B cell (primary cell): ENCODE measurements at regions not wholly inside any gene's neighbourhood (a gene's known extent, or its start where the extent isn't known, plus 50 kb on each side); places are given as distances from the start of the nearest gene placed in this dataset.

Experiments
- ATAC-seq: fragments of 200-7000 bp; cut with Tn5 transposase; one replicate; pipeline ENCODE4 v1.10.0; 2021; ENCODE audit warnings: low read depth, mild to moderate bottlenecking, moderate number of reproducible peaks, moderate library complexity
- CTCF ChIA-PET: fragments of 350-600 bp; sonication (Branson Sonifier 250); formaldehyde crosslinking; loops from one replicate; lab custom pipeline; 2021; ENCODE audit warnings: antibody characterized with exemption, inconsistent platforms; lab: Charles Lee
- POLR2A ChIA-PET: fragments of 350-600 bp; sonication (Branson Sonifier 250); formaldehyde crosslinking; loops from one replicate; lab custom pipeline; 2021; ENCODE audit warnings: antibody characterized with exemption; lab: Charles Lee
- DNase-seq: peaks from one replicate; pipeline ENCODE4 v3.0.0; 2013
- H2AFZ ChIP-seq: 2 replicates; pipeline ENCODE4 v1.6.1; 2012; ENCODE audit warnings: mild to moderate bottlenecking, low read depth, low read length; ENCODE audit not compliant: insufficient read depth, poor library complexity, severe bottlenecking
- H3K27ac ChIP-seq, 2 donors: 1 replicate in 1 of 2; 2 replicates in 1 of 2; pipeline ENCODE4 v1.5.1; 2012 to 2013; ENCODE audit warnings: low read length in 2 of 2, mild to moderate bottlenecking in 2 of 2, moderate library complexity in 1 of 2
- H3K27me3 ChIP-seq, 4 experiments: fragments of 200-600 bp in 1 of 4; sonication (generic) in 1 of 4; replicated peaks in 1 of 4; 1 replicate in 2 of 4; 2 replicates in 2 of 4; pipeline versions ENCODE4 v1.6.1 to v1.7.0; 2013 to 2016; ENCODE audit warnings: low read length in 3 of 4, mild to moderate bottlenecking in 2 of 4, mixed read lengths in 1 of 4, moderate library complexity in 1 of 4; ENCODE audit not compliant: insufficient read depth in 4 of 4, control insufficient read depth in 3 of 4; ENCODE audit errors: control extremely low read depth in 1 of 4
- H3K36me3 ChIP-seq, 2 experiments: replicated peaks in 1 of 2; 1 replicate in 1 of 2; 2 replicates in 1 of 2; pipeline versions ENCODE4 v1.6.1 to v1.7.1; 2013; ENCODE audit warnings: low read length in 1 of 2; ENCODE audit not compliant: insufficient read depth in 2 of 2, control insufficient read depth in 1 of 2; ENCODE audit errors: control extremely low read depth in 1 of 2, extremely low read depth in 1 of 2
- H3K4me1 ChIP-seq, 2 donors: fragments of 200-600 bp in 1 of 2; sonication (generic) in 1 of 2; 1 replicate in 1 of 2; 2 replicates in 1 of 2; pipeline versions ENCODE4 v1.5.1 to v1.6.1; 2013 to 2017; ENCODE audit warnings: low read length in 2 of 2; ENCODE audit not compliant: control insufficient read depth in 2 of 2, insufficient read depth in 2 of 2
- H3K4me2 ChIP-seq: replicated peaks from 2 replicates; pipeline ENCODE3; 2012; ENCODE audit warnings: mild to moderate bottlenecking, low read depth, low read length; ENCODE audit not compliant: poor library complexity, severe bottlenecking
- H3K4me3 ChIP-seq, 5 experiments: fragments of 200-600 bp in 1 of 5; sonication (generic) in 1 of 5; 1 replicate in 3 of 5; 2 replicates in 2 of 5; pipeline versions ENCODE4 v1.5.1 to v1.7.0; 2011 to 2016; ENCODE audit warnings: low read length in 4 of 5, mild to moderate bottlenecking in 4 of 5, low read depth in 2 of 5, control low read depth in 1 of 5, moderate library complexity in 1 of 5; ENCODE audit not compliant: insufficient read depth in 1 of 5; ENCODE audit errors: control extremely low read depth in 1 of 5, extremely low read depth in 1 of 5
- H3K79me2 ChIP-seq: fragments of 200-600 bp; sonication (generic); one replicate; pipeline ENCODE4 v1.6.0; 2016; ENCODE audit warnings: low read length; ENCODE audit not compliant: control insufficient read depth, insufficient read depth
- H3K9ac ChIP-seq: fragments of 200-600 bp; sonication (generic); 2 replicates; pipeline ENCODE4 v1.6.1; 2017; ENCODE audit warnings: mild to moderate bottlenecking, low read length, moderate library complexity
- H3K9me3 ChIP-seq, 3 donors: one replicate each; pipeline versions ENCODE4 v1.6.1 to v1.7.1; 2013; ENCODE audit warnings: low read length in 2 of 3; ENCODE audit not compliant: control insufficient read depth in 2 of 3, insufficient read depth in 1 of 3; ENCODE audit errors: control extremely low read depth in 1 of 3
- H4K20me1 ChIP-seq: 2 replicates; pipeline ENCODE4 v1.6.0; 2012; ENCODE audit warnings: mild to moderate bottlenecking, low read length; ENCODE audit not compliant: insufficient read depth, control insufficient read depth, poor library complexity, severe bottlenecking
- H3K27ac Mint-ChIP-seq: one replicate; pipeline ENCODE4 v1.8.0; 2021; ENCODE audit warnings: mixed read lengths
- H3K27me3 Mint-ChIP-seq: one replicate; pipeline ENCODE4 v1.8.0; 2021; ENCODE audit warnings: mixed read lengths
- H3K4me1 Mint-ChIP-seq: one replicate; pipeline ENCODE4 v1.8.0; 2021; ENCODE audit warnings: mixed read lengths
- H3K4me3 Mint-ChIP-seq: one replicate; pipeline ENCODE4 v1.8.0; 2021; ENCODE audit warnings: mixed read lengths
- H3K9me3 Mint-ChIP-seq: one replicate; pipeline ENCODE4 v1.8.0; 2022; ENCODE audit warnings: mixed read lengths; ENCODE audit not compliant: insufficient read depth
- CTCF ChIP-seq: fragments of 200-600 bp; IDR thresholded peaks from one replicate; pipeline ENCODE4 v1.8.0; 2022; ENCODE audit warnings: antibody characterized with exemption, mild to moderate bottlenecking
- EZH2 ChIP-seq: IDR thresholded peaks from 2 replicates; pipeline ENCODE4 v1.6.1; 2012; ENCODE audit warnings: borderline replicate concordance, low read depth, mild to moderate bottlenecking, moderate library complexity, low read length; ENCODE audit not compliant: insufficient read depth, poor library complexity, severe bottlenecking
- WGBS: methylation state at CpG from one replicate; pipeline ENCODE4 v1.1.5; 2013; ENCODE audit warnings: missing lambda C conversion rate; ENCODE audit not compliant: insufficient coverage; 5-methylcytosine and 5-hydroxymethylcytosine counted together
- intact Hi-C: fragments of 100-400 bp; cut with micrococcal nuclease; formaldehyde crosslinking; loops from one replicate; pipeline ENCODE4 v1.10.0; 2022

GRCh38 chr4:62159306-62159705 lies 959.2 kb downstream of the ADGRL3 start:
- Histone ChIP-seq H4K20me1 (no peaks in the 10 kb centered on the region), H3K9me3 (peaks cover 0 to 4% (median 0%) of the 10 kb centered on the region in 3 donors), H3K4me3 (no peak overlapping the region), H3K27me3 (no peaks in the 10 kb centered on the region), H3K27ac (no peak overlapping the region), H3K79me2 (no peaks in the 10 kb centered on the region), H3K4me1 (no peaks in the 10 kb centered on the region), H2AFZ (no peak overlapping the region), H3K4me2 (no peak overlapping the region), H3K9ac (no peak overlapping the region), H3K36me3 (no peaks in the 10 kb centered on the region)
- no CpG with 5 or more reads among the region's 1 CpG for WGBS
- Mint-ChIP-seq H3K4me1 (no peaks in the 10 kb centered on the region), H3K27me3 (no peaks in the 10 kb centered on the region), H3K4me3 (no peak overlapping the region), H3K9me3 (peaks cover 6% of the 10 kb centered on the region), H3K27ac (no peak overlapping the region)
- POLR2A ChIA-PET: no interaction called here
- DNase-seq (no peak), ATAC-seq (no peak)
- intact Hi-C loops: no loop called here
- TF ChIP-seq CTCF: no peak
- TF ChIP-seq EZH2: no peak
- CTCF ChIA-PET: no interaction called here

- Mint-ChIP-seq H3K27me3 (no peaks in the 10 kb centered on the region), H3K4me1 (no peaks in the 10 kb centered on the region), H3K9me3 (peaks cover 4% of the 10 kb centered on the region), H3K27ac (no peak overlapping the region), H3K4me3 (no peak overlapping the region)
- H3K4me3 ChIP-seq: no peak overlapping the region
- TF ChIP-seq CTCF: no peak
- TF ChIP-seq EZH2: no peak
- no peak overlapping the region for H3K9ac ChIP-seq
- no peaks in the 10 kb centered on the region for H3K79me2 ChIP-seq
- CTCF ChIA-PET: no interaction called here
- WGBS: no CpG with 5 or more reads among the region's 1 CpG
- H3K4me2 ChIP-seq: no peak overlapping the region
- no peaks in the 10 kb centered on the region for H3K4me1 ChIP-seq
- no peaks in the 10 kb centered on the region for H3K27me3 ChIP-seq
- ATAC-seq: no peak
- DNase-seq: no peak
- POLR2A ChIA-PET: no interaction called here
- no peaks in the 10 kb centered on the region for H4K20me1 ChIP-seq
- no peak overlapping the region for H3K27ac ChIP-seq
- H2AFZ ChIP-seq: no peak overlapping the region
- H3K36me3 ChIP-seq: no peaks in the 10 kb centered on the region
- H3K9me3 ChIP-seq: peaks cover 0 to 4% (median 0%) of the 10 kb centered on the region in 3 donors
- intact Hi-C loops: no loop called here
Observed at GRCh38 chr4:62156205-62156604, 956.1 kb downstream of the ADGRL3 start.
